DMS79 (cell line): ENCODE measurements at regions not wholly inside any gene's neighbourhood (a gene's known extent, or its start where the extent isn't known, plus 50 kb on each side); places are given as distances from the start of the nearest gene placed in this dataset.
"Not testable (repeated sequence)": the region's sequence is repeated elsewhere in the genome, so short reads cannot be mapped to it uniquely, and the experiment has no call there.

Experiments used
- DNase-seq: peaks from one replicate; lab custom pipeline; 2025; lab: John Stamatoyannopoulos, UW

DNA sequence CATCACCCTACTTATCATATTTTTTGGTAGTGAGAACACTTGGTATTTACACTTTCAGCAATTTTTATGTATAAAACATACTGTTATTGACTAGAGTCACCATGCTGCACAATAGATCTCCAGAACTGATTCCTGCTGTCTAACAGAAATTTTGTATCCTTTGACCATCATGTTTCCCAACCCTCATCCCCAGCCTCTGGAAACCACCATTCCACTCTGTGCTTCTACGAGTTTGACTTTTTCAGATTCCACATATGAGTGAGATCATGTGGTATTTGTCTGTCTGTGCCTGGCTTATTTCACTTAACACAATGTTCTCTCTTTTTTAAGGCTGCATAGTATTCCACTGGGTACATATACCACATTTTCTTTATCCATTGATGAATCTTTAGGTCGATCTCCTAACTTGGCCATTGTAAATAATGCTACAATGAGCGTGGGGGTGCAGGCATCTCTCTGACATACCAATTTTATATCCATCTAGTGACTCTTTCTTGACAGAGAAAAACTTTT is 115.9 kb upstream of the RUNX1 start:
- DNase-seq: no peak

GRCh38 chr21:35164380-35164779 is 115.3 kb upstream of the RUNX1 start:
- DNase-seq: no peak

DNA sequence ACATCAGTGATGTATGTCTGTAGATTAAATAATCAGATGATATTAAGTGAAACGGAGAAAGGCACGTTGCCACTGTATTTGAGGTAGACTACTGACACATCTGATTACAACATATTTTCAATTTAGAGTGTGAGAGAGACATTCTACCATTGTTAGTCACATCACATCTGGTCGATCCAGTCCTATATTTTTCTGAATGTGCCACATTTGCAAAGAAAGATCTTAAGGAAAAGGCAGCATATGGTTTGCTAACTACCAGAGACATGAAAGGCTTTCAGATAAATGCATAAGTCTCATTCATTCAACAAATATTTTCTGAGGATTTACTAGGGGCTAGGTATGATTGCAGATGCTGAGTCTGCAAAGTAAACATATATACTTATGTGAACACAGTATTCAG is 114.3 kb upstream of the RUNX1 start:
- no peak for DNase-seq

- no peak for DNase-seq
These were observed 113.7 kb upstream of the RUNX1 start for GRCh38 chr21:35162831-35163230.

DNA sequence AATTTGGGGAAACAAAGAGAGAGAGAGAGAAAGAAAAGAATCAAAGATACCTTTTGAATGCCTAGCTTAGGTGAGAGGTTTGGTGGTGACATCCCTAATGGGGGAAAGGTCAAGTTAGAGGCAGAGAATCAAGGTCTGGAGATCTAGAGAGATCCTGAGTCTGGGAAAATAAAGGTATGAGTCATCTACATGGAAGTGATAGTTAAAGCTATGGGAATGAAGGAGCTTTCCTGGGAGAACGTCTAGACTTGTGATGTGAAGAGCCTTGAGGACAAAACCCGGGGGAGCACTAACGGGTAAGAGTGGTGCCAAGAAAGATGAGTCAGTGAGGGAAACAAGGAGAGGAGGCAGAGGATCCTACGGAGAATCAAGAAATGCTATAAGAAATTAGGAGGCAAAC is 110.8 kb upstream of the RUNX1 start:
- DNase-seq: no peak

GRCh38 chr21:35157374-35157773 is 108.3 kb upstream of the RUNX1 start:
- DNase-seq: not testable (repeated sequence)

GRCh38 chr21:35156293-35157278 is 107.5 kb upstream of the RUNX1 start:
- no peak for DNase-seq

DNA sequence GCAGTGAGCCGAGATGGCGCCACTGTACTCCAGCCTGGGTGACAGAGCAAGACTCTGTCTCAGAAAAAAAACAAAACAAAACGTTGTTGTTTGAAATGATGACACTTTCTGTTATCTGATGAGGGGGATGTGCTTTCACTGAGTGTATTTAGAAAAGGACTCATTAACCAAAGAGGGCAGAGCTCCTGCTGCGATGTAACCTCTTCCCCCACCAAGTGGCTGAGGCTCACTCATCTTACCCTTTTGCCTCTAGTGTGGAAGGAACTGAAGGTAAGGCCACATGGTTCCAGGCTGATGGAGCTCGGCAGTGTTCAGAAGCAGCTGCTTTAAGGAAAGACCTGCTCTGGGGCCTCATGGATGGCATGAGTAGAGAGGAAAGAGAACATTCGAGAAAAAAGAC is 105.7 kb upstream of the RUNX1 start:
- DNase-seq: no peak

- no peak for DNase-seq
These were observed 104.6 kb upstream of the RUNX1 start for GRCh38 chr21:35153671-35154070.

- DNase-seq: no peak
These were observed 101.6 kb upstream of the RUNX1 start for GRCh38 chr21:35150562-35151226.

GRCh38 chr21:35149698-35150097 is 100.6 kb upstream of the RUNX1 start:
- DNase-seq: no peak

DNA sequence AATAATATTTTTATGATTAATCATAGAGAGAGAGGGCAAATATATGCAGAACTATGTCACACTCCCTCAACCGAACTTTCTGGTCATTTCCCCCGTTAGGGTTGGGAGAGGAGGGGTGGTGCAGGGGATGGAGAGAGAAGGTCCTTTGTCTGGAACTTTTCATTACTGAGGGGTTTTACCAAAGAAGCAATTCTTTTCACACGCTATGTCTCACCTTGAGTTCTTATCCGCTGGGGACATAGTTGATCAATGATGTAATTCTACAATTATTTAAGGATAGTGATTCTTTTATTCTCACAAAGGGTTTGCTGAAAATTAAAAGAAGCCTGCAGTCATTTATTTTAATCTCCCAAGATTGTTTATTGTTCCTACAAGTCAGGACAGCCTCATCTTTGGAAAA is 98.3 kb upstream of the RUNX1 start:
- no peak for DNase-seq

- DNase-seq: no peak
These were observed 96.6 kb upstream of the RUNX1 start for GRCh38 chr21:35145626-35146233.

DNA sequence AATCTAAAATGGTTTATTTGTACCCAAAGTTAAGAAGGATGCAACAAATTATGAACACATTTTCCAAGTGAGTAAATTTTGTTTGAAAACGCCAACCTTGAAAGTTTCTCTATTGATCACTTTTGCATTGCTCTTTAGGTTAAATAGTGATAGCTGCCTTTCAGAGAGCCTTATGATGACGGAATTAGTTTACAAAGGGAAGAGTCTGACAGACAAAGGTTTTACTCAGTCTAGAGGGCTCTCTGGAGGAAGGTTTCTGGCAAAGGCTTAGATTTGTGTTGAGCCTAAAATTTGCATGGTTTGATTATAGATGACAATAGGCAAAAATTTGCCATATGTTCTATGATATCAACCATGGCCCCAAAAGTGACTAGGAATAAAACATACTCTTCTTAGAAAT is 95.9 kb upstream of the RUNX1 start:
- no peak for DNase-seq

GRCh38 chr21:35142036-35142815 is 93.1 kb upstream of the RUNX1 start:
- DNase-seq: no peak

DNA sequence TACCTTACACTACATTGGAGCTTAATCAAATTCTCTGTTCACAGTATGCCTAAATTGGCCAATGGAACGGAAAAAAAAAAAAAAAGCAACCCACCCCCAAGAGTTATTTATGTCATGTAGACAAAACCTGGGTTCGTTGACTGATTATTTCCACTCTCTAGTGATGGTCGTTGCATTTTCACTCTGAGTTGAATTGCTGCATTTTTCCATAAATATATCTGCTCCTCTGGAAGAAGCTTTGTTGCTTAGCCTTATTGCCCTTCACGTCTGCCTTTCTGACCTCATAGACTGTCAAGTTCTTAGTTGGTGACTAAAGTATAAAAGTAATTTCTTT is 90.2 kb upstream of the RUNX1 start:
- no peak for DNase-seq

DNA sequence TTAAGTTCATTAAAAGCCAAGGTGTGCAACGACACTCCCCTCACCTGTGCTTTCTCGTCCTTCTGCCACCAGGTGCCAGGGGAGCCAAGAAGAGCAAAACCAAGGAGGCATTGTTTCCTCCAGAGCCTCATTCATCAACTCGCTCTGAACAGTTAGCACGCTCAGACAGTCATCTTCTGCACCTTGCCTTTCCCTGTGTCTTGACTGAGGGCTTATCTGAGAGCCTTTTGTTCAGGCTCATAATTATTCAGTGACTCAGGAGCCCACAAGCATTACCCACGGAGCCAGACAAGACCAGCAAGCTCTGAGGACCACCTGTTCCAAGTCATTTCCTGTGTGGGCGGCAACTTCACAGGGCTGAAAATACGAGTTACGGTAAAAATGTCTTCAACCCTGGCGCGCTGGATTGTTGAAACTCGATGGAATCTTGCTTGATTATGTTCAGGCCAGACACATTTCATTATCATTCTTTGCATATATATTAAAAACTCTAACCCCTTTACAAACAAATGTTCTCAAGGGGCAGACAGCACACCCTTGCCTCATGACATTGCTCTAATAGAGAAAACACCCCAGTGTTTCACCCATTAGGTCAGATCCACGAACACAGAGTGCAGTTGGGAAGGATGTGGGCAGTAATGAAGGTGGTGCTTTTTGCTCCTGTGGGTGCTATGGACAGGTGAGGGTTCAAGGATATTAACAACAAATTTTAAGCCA is 89.7 kb upstream of the RUNX1 start:
- DNase-seq: no peak

DNA sequence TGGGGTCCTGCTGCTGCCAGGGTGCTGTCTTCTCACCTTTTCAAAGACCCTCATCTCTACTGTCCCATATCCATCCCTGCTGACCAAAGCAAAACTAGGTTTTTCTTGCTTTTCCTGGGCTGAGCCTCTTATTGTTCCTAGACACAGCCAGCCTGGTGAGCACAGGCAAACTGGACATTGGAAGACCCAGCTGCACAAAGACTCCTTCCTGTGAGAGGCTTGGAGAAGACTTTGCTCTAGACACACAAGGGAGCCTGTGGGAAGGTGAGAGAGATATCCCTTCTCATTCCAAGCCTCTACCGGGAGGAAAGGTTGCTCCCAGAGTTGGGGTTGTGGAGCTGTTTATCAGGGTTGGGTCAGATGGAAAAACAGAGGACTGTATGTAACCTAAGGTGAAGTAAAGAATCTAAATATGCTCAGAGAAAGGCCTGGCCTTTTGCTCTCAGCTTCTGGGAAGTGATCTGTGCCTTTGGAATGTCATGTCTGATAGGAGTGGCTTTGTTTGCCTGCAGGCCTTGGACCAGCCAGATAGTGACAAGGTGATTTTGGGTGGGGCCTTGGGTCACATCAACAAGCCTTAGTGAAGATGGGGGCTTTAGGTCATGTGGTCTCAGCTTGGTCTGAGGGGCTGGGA is 87.6 kb upstream of the RUNX1 start:
- no peak for DNase-seq

- DNase-seq: no peak
These were observed 87.0 kb upstream of the RUNX1 start for GRCh38 chr21:35136106-35136505.

GRCh38 chr21:35135481-35135880 is 86.4 kb upstream of the RUNX1 start:
- no peak for DNase-seq

- no peak for DNase-seq
These were observed 85.2 kb upstream of the RUNX1 start for GRCh38 chr21:35134309-35134708.
